A549 (cell line): ENCODE measurements at regions not wholly inside any gene's neighbourhood (a gene's known extent, or its start where the extent isn't known, plus 50 kb on each side); places are given as distances from the start of the nearest gene placed in this dataset.

ENCODE experiments used
- ATAC-seq, 2 experiments: fragments of 200-7000 bp in 1 of 2; fragments of >200 bp in 1 of 2; cut with Nextera tagmentation in 1 of 2; cut with Tn5 transposase in 1 of 2; 3 replicates each; pipeline versions ENCODE4 v1.8.0 to v1.9.1; 2018 to 2020; ENCODE audit warnings: mild to moderate bottlenecking in 1 of 2, moderate library complexity in 1 of 2
- CTCF ChIA-PET: fragments of 300-600 bp; sonication (Branson Sonifier 250); formaldehyde crosslinking; extraction: SDS; loops from one replicate; lab custom pipeline; 2021; ENCODE audit warnings: antibody characterized with exemption, inconsistent platforms; lab: Yijun Ruan, JAX
- POLR2A ChIA-PET: fragments of 350-600 bp; formaldehyde crosslinking; extraction: SDS; loops from one replicate; lab custom pipeline; 2021; ENCODE audit warnings: antibody characterized with exemption, inconsistent platforms; lab: Yijun Ruan, JAX
- DNase-seq, 2 experiments: peaks; one replicate each; pipeline versions ENCODE4 v3.0.0 to v3.0.0-alpha.2; 2011 to 2016; ENCODE audit warnings: low read depth in 1 of 2, low spot score in 1 of 2
- FAIRE-seq: peaks from 2 replicates; lab custom pipeline; 2011; peaks lifted over from hg19 to GRCh38; lab: Jason Lieb, UNC
- H3K27ac ChIP-seq, 2 experiments: fragments of >200 bp; sonication (Bioruptor Twin); formaldehyde crosslinking; 3 replicates each; pipeline ENCODE4 v1.5.1; 2016 to 2017
- H3K4me1 ChIP-seq: fragments of >200 bp; sonication (Bioruptor Twin); formaldehyde crosslinking; 3 replicates; pipeline ENCODE4 v1.6.1; 2016
- H3K4me2 ChIP-seq: fragments of >200 bp; sonication (Bioruptor Twin); formaldehyde crosslinking; 3 replicates; pipeline ENCODE4 v1.6.1; 2016
- H3K4me3 ChIP-seq: fragments of >200 bp; sonication (Bioruptor Twin); formaldehyde crosslinking; 3 replicates; pipeline ENCODE4 v1.5.1; 2016
- H3K9me3 ChIP-seq: fragments of >200 bp; sonication (Bioruptor Twin); formaldehyde crosslinking; 3 replicates; pipeline ENCODE4 v1.6.1; 2016
- ATOH8 ChIP-seq: fragments of 250-450 bp; sonication (Bioruptor Pico); IDR thresholded peaks from 2 replicates; pipeline ENCODE4 v1.5.0; 2020; ENCODE audit warnings: low read depth, mild to moderate bottlenecking, moderate library complexity
- CBX2 ChIP-seq: fragments of 200-600 bp; sonication (generic); IDR thresholded peaks from 2 replicates; pipeline ENCODE4 v1.6.1; 2016; ENCODE audit warnings: low read depth, mild to moderate bottlenecking, borderline replicate concordance
- CBX8 ChIP-seq: fragments of 200-600 bp; sonication (generic); IDR thresholded peaks from 2 replicates; pipeline ENCODE4 v1.6.1; 2016
- CHD4 ChIP-seq: fragments of 200-600 bp; sonication (generic); IDR thresholded peaks from 2 replicates; pipeline ENCODE4 v1.6.1; 2016; ENCODE audit warnings: antibody characterized with exemption, mild to moderate bottlenecking, borderline replicate concordance
- CTCF ChIP-seq: fragments of >200 bp; sonication (Bioruptor Twin); formaldehyde crosslinking; IDR thresholded peaks from 3 replicates; pipeline ENCODE4 v1.5.1; 2016
- EHF ChIP-seq: fragments of 250-450 bp; sonication (Bioruptor Pico); IDR thresholded peaks from 2 replicates; pipeline ENCODE4 v1.5.0; 2020; ENCODE audit warnings: mild to moderate bottlenecking
- ELK1 ChIP-seq: fragments of 150-350 bp; IDR thresholded peaks from 2 replicates; pipeline ENCODE4 v1.6.1; 2014; ENCODE audit warnings: low read depth, mild to moderate bottlenecking, low read length
- FOSB ChIP-seq: fragments of 250-450 bp; sonication (Bioruptor Pico); IDR thresholded peaks from 2 replicates; pipeline ENCODE4 v1.5.0; 2020; ENCODE audit warnings: mild to moderate bottlenecking, moderate library complexity
- GATA3 ChIP-seq: IDR thresholded peaks from 2 replicates; pipeline ENCODE4 v1.6.1; 2012; ENCODE audit warnings: borderline replicate concordance
- HES2 ChIP-seq: fragments of >200 bp; sonication (Bioruptor Twin); formaldehyde crosslinking; IDR thresholded peaks from 2 replicates; pipeline ENCODE4 v1.6.1; 2016
- HMGXB4 ChIP-seq: fragments of 250-450 bp; sonication (Bioruptor Pico); IDR thresholded peaks from 2 replicates; pipeline ENCODE4 v1.5.0; 2021; ENCODE audit warnings: mild to moderate bottlenecking, moderate library complexity, borderline replicate concordance
- HOXB13 ChIP-seq: fragments of 250-450 bp; sonication (Bioruptor Pico); IDR thresholded peaks from 2 replicates; pipeline ENCODE4 v1.5.0; 2020; ENCODE audit warnings: low read depth, mild to moderate bottlenecking, moderate library complexity
- JUN ChIP-seq, 2 experiments: fragments of >200 bp; sonication (Bioruptor Twin); formaldehyde crosslinking; IDR thresholded peaks; 2 replicates in 1 of 2; 3 replicates in 1 of 2; pipeline ENCODE4 v1.6.1; 2016 to 2017
- MAFK ChIP-seq: fragments of 450-650 bp; IDR thresholded peaks from 2 replicates; pipeline ENCODE4 v1.6.1; 2014; ENCODE audit not compliant: partially characterized antibody
- MYC ChIP-seq: IDR thresholded peaks from 2 replicates; pipeline ENCODE4 v1.6.1; 2012; ENCODE audit warnings: mild to moderate bottlenecking, inconsistent platforms, low read length, improper control_type of control experiment, borderline replicate concordance
- NFE2L2 ChIP-seq: fragments of 150-350 bp; conservative IDR thresholded peaks from 2 replicates; pipeline ENCODE4 v1.6.1; 2014; ENCODE audit warnings: low read length
- NR3C1 ChIP-seq: fragments of >200 bp; sonication (Bioruptor Twin); formaldehyde crosslinking; IDR thresholded peaks from 3 replicates; pipeline ENCODE4 v1.6.1; 2017
- POLR2A ChIP-seq: IDR thresholded peaks from 2 replicates; pipeline ENCODE4 v1.6.1; 2012; ENCODE audit warnings: mild to moderate bottlenecking, low read length
- POLR2AphosphoS2 ChIP-seq: conservative IDR thresholded peaks from 2 replicates; pipeline ENCODE4 v1.6.1; 2012; ENCODE audit warnings: low read length, improper control_type of control experiment, inconsistent platforms
- RCOR1 ChIP-seq: fragments of 150-350 bp; IDR thresholded peaks from 2 replicates; pipeline ENCODE4 v1.6.1; 2014; ENCODE audit warnings: antibody characterized with exemption, low read length, low read depth
- RNF2 ChIP-seq: fragments of 200-600 bp; sonication (generic); IDR thresholded peaks from 2 replicates; pipeline ENCODE4 v1.6.1; 2016; ENCODE audit warnings: low read depth, mild to moderate bottlenecking, antibody characterized with exemption, moderate library complexity, borderline replicate concordance
- SREBF2 ChIP-seq: fragments of 450-650 bp; IDR thresholded peaks from 2 replicates; pipeline ENCODE4 v1.6.1; 2014; ENCODE audit warnings: mild to moderate bottlenecking, moderate library complexity
- ZFP36 ChIP-seq: fragments of 450-650 bp; IDR thresholded peaks from 2 replicates; pipeline ENCODE4 v1.6.1; 2014; ENCODE audit warnings: borderline replicate concordance; ENCODE audit not compliant: partially characterized antibody
- ZSCAN20 ChIP-seq: fragments of 250-450 bp; sonication (Bioruptor Pico); IDR thresholded peaks from 2 replicates; pipeline ENCODE4 v1.8.0; 2022; ENCODE audit warnings: mild to moderate bottlenecking, moderate library complexity
- WGBS: methylation state at CpG from one replicate; pipeline ENCODE4 v1.1.6; 2017; ENCODE audit errors: missing lambda C conversion rate; 5-methylcytosine and 5-hydroxymethylcytosine counted together

- Histone ChIP-seq H3K9me3 (peaks cover 11% of the 10 kb centered on the region; the same call in 1 of the 3 replicates), H3K27ac (no peak overlapping the region)
- CTCF ChIA-PET: interaction anchor here (1.6 to 3.5 kb wide), 2 partner anchors 8 to 25 kb away, joined by 4 to 9 read pairs; no protein-coding TSS in a partner anchor
- no peak for DNase-seq
- TF ChIP-seq JUN (IDR thresholded peaks at IDR 0.05) (no peak), HMGXB4 (CRISPR knock-in tag) (no peak), CBX8 (no peak), SREBF2 (no peak), ZSCAN20 (CRISPR knock-in tag) (no peak), POLR2AphosphoS2 (no peak), RNF2 (no peak), RCOR1 (no peak), NR3C1 (no peak), MAFK (no peak), POLR2A (no peak), HOXB13 (CRISPR knock-in tag) (no peak), EHF (CRISPR knock-in tag) (no peak), MYC (no peak), CBX2 (no peak), FOSB (CRISPR knock-in tag) (no peak), GATA3 (no peak), ZFP36 (no peak)
- TF ChIP-seq, all 56 proteins: peak for 0
- Histone ChIP-seq H3K4me3 (no peak overlapping the region), H3K4me2 (no peak overlapping the region), H3K4me1 (peaks cover 12% of the 10 kb centered on the region)
- ATAC-seq (no peak), FAIRE-seq (no peak)
- POLR2A ChIA-PET: no interaction called here
- 33% methylated on average over 2 of the region's 2 CpGs for WGBS
Observed at GRCh38 chr14:103213331-103213730, 90.1 kb downstream of the TNFAIP2 start.

GRCh38 chr14:103214461-103214958 lies 91.2 kb downstream of the TNFAIP2 start:
- no peak for DNase-seq
- ATAC-seq: no peak
- Histone ChIP-seq H3K9me3 (peaks cover 11% of the 10 kb centered on the region; the same call in 1 of the 3 replicates), H3K4me2 (no peak overlapping the region), H3K27ac (no peak overlapping the region), H3K4me1 (peaks cover under 1% of the 10 kb centered on the region; the same call in 1 of the 3 replicates), H3K4me3 (no peak overlapping the region)
- no peak for TF ChIP-seq CBX2
- TF ChIP-seq CTCF: no peak
- TF ChIP-seq HES2: no peak
- TF ChIP-seq POLR2AphosphoS2: no peak
- no peak for TF ChIP-seq NR3C1
- TF ChIP-seq ATOH8 (CRISPR knock-in tag): no peak
- TF ChIP-seq ELK1: no peak
- TF ChIP-seq EHF (CRISPR knock-in tag): no peak
- no peak for TF ChIP-seq NFE2L2
- TF ChIP-seq CHD4: no peak
- FAIRE-seq: no peak
- 77% methylated on average over 14 of the region's 14 CpGs for WGBS
- POLR2A ChIA-PET: no interaction called here
- CTCF ChIA-PET: interaction anchor here (1.7 to 3.5 kb wide), 2 partner anchors 9 to 110 kb away, joined by 5 to 9 read pairs; no protein-coding TSS in a partner anchor
